Stimulated activated CD4-positive, alpha-beta T cell treated with anti-CD3 and anti-CD28 coated beads, Interleukin-2, amount 100 ng/mL, for 4 hours (primary cell): ENCODE measurements at regions not wholly inside any gene's neighbourhood (a gene's known extent, or its start where the extent isn't known, plus 50 kb on each side); places are given as distances from the start of the nearest gene placed in this dataset.

ENCODE experiments used
- DNase-seq: peaks from one replicate; pipeline ENCODE4 v3.0.0-alpha.2; 2020; ENCODE audit warnings: low read depth

- no peak for DNase-seq
These were observed 807.0 kb downstream of the SLC4A3 start for GRCh38 chr2:220434385-220434784.

- no peak for DNase-seq
These were observed 810.5 kb downstream of the SLC4A3 start for GRCh38 chr2:220437938-220438337.

- DNase-seq, result no peak
These were observed 813.3 kb downstream of the SLC4A3 start for GRCh38 chr2:220440731-220441130.

GRCh38 chr2:220441404-220441803 is 814.0 kb downstream of the SLC4A3 start:
- DNase-seq, result no peak

- DNase-seq, result no peak
These were observed 814.6 kb downstream of the SLC4A3 start for GRCh38 chr2:220442012-220442411.

GRCh38 chr2:220445429-220446105 is 818.1 kb downstream of the SLC4A3 start:
- DNase-seq, result no peak

- no peak for DNase-seq
These were observed 818.8 kb downstream of the SLC4A3 start for GRCh38 chr2:220446106-220446712.

- no peak for DNase-seq
These were observed 823.4 kb downstream of the SLC4A3 start for GRCh38 chr2:220450846-220451245.

GRCh38 chr2:220451438-220451837 is 824.0 kb downstream of the SLC4A3 start:
- no peak for DNase-seq

GRCh38 chr2:220452561-220452960 is 825.1 kb downstream of the SLC4A3 start:
- DNase-seq, result no peak

- no peak for DNase-seq
These were observed 828.0 kb downstream of the SLC4A3 start for GRCh38 chr2:220455351-220455990.

- no peak for DNase-seq
These were observed 830.6 kb downstream of the SLC4A3 start for GRCh38 chr2:220458051-220458450.

- no peak for DNase-seq
These were observed 833.0 kb downstream of the SLC4A3 start for GRCh38 chr2:220460257-220460985.

- DNase-seq, result no peak
These were observed 836.4 kb downstream of the SLC4A3 start for GRCh38 chr2:220463876-220464275.

GRCh38 chr2:220465700-220466099 is 838.3 kb downstream of the SLC4A3 start:
- DNase-seq, result no peak

GRCh38 chr2:220466251-220466691 is 838.8 kb downstream of the SLC4A3 start:
- DNase-seq, result no peak

- DNase-seq, result no peak
These were observed 841.8 kb downstream of the SLC4A3 start for GRCh38 chr2:220469201-220469600.

GRCh38 chr2:220473611-220474010 is 846.2 kb downstream of the SLC4A3 start:
- DNase-seq, result no peak

GRCh38 chr2:220476877-220477276 is 849.4 kb downstream of the SLC4A3 start:
- no peak for DNase-seq

- no peak for DNase-seq
These were observed 851.1 kb downstream of the SLC4A3 start for GRCh38 chr2:220478305-220479058.

- no peak for DNase-seq
These were observed 855.3 kb downstream of the SLC4A3 start for GRCh38 chr2:220482716-220483115.

GRCh38 chr2:220489121-220489520 is 861.7 kb downstream of the SLC4A3 start:
- DNase-seq, result no peak
